Activated T-helper 2 cell treated with anti-CD3 and anti-CD28 coated beads, Interferon-gamma antibody, Interleukin-2, Interleukin-4, amounts not matched to agents 10 μg/mL and 5 μg/mL and 100 μg/mL, durations not matched to agents 14 hours and 24 hours and 36 hours (primary cell): ENCODE measurements at regions not wholly inside any gene's neighbourhood (a gene's known extent, or its start where the extent isn't known, plus 50 kb on each side); places are given as distances from the start of the nearest gene placed in this dataset.

Experiments
- DNase-seq: peaks from one replicate; pipeline ENCODE4 v3.0.0; 2021; ENCODE audit warnings: low spot score
- H3K27ac Mint-ChIP-seq: one replicate; pipeline ENCODE4 v1.8.0; 2021; ENCODE audit warnings: mixed read lengths
- H3K27me3 Mint-ChIP-seq: one replicate; pipeline ENCODE4 v1.8.0; 2021; ENCODE audit warnings: low read depth, mixed read lengths
- H3K36me3 Mint-ChIP-seq: one replicate; pipeline ENCODE4 v1.8.0; 2021; ENCODE audit warnings: low read depth, mixed read lengths
- H3K4me1 Mint-ChIP-seq: one replicate; pipeline ENCODE4 v1.8.0; 2021; ENCODE audit warnings: low read depth, mixed read lengths
- H3K4me3 Mint-ChIP-seq: one replicate; pipeline ENCODE4 v1.8.0; 2021; ENCODE audit warnings: low read depth, mild to moderate bottlenecking, moderate library complexity, mixed read lengths
- H3K9me3 Mint-ChIP-seq: one replicate; pipeline ENCODE4 v1.8.0; 2021; ENCODE audit warnings: mixed read lengths
- intact Hi-C: fragments of 100-400 bp; cut with micrococcal nuclease; formaldehyde crosslinking; loops from one replicate; pipeline ENCODE4 v1.15.1; 2023

DNA sequence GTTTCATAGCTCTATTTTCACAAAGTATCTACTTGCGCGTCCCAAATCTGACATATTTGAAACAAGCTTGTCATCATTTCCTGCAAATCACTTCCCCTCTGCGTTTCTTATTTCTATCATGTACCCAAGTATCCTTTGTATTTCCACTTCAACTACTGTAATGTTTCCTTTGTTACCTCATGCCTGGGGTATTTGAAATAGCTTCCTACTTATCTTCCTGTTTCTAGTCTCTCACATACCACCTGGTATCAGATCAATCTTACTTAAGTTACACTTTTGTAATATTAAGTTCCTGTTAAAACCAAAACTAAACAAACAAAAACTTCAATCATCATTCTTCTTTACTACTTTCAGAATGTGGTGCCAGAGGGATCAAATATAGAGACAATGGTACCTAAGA, 93.6 kb upstream of the SMAD1 start:
- Mint-ChIP-seq H3K27me3 (peaks cover 20% of the 10 kb centered on the region), H3K4me3 (no peak overlapping the region), H3K27ac (no peak overlapping the region), H3K4me1 (no peaks in the 10 kb centered on the region), H3K36me3 (no peaks in the 10 kb centered on the region), H3K9me3 (no peaks in the 10 kb centered on the region)
- DNase-seq, result no peak
- intact Hi-C loops, result no loop called here

DNA sequence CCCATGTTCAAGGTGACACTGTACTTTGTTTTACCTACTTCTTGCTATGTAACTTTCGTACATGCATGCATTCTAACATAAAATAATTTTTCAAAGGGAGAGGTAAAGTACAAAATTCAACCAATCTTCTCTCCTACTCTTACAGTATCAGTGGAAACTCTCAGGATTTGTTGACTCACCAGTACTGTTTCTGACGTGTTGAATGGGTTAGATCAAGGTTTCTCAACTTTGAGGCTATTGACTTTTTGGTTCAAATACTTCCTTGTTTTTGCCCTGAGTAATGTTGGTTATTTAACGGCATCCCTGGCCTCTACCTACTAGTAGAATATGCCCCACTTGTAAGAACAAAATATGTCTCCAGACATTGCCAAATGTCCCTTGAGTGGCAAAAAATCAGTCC, 94.6 kb upstream of the SMAD1 start:
- H3K27me3 Mint-ChIP-seq, result peaks cover 19% of the 10 kb centered on the region
- H3K9me3 Mint-ChIP-seq, result no peaks in the 10 kb centered on the region
- DNase-seq, result no peak
- intact Hi-C loops, result no loop called here
- no peaks in the 10 kb centered on the region for H3K4me1 Mint-ChIP-seq
- H3K27ac Mint-ChIP-seq, result no peak overlapping the region
- H3K36me3 Mint-ChIP-seq, result no peaks in the 10 kb centered on the region
- no peak overlapping the region for H3K4me3 Mint-ChIP-seq

DNA sequence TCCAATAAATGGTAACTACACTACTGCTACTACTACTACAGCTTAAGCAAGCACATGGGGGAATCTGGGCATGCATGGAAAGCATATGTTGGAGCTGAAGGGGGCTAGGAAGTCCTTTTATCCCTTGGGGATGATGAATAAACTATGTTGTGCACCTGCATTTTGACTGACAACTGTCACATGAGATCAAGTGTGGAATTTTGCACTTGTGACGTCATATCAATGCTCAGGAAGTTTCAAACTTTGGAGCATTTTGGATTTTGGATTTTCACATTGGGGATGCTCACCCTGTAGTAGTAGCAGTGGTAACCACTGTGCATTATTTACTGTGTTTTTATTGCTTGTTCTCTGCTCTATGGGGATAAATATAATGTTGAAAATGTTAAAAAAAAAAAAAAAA, 100.5 kb upstream of the SMAD1 start:
- H3K4me3 Mint-ChIP-seq, result no peak overlapping the region
- intact Hi-C loops, result no loop called here
- no peak for DNase-seq

DNA sequence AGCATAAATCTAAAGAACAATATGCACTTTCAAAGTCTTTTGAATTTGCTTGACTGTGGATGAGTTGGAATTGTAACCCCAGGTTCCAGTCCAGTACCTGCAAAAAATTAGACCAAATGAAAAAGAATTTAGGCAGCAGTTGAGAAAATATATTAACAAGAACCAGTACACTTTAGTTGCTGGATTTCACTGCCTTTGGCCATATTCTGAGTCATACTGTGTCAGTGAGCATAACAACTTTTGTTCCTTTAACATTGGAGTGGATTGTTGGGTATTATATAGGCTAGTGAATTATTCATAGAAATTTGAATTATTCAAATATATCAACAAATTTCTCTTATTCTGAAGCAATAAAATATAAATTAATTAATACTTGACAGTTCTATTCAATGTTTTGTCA, 101.5 kb upstream of the SMAD1 start:
- peaks cover 6% of the 10 kb centered on the region for H3K9me3 Mint-ChIP-seq
- H3K4me3 Mint-ChIP-seq, result no peak overlapping the region
- peaks cover 12% of the 10 kb centered on the region for H3K27me3 Mint-ChIP-seq
- no peaks in the 10 kb centered on the region for H3K36me3 Mint-ChIP-seq
- no peaks in the 10 kb centered on the region for H3K4me1 Mint-ChIP-seq
- no peak overlapping the region for H3K27ac Mint-ChIP-seq
- no peak for DNase-seq
- intact Hi-C loops, result no loop called here

More for the DNA sequence above, 100.5 kb upstream of the SMAD1 start:
- no peaks in the 10 kb centered on the region for H3K4me1 Mint-ChIP-seq
- no peaks in the 10 kb centered on the region for H3K36me3 Mint-ChIP-seq
- no peak overlapping the region for H3K27ac Mint-ChIP-seq
- H3K27me3 Mint-ChIP-seq, result peaks cover 15% of the 10 kb centered on the region
- no peaks in the 10 kb centered on the region for H3K9me3 Mint-ChIP-seq

DNA sequence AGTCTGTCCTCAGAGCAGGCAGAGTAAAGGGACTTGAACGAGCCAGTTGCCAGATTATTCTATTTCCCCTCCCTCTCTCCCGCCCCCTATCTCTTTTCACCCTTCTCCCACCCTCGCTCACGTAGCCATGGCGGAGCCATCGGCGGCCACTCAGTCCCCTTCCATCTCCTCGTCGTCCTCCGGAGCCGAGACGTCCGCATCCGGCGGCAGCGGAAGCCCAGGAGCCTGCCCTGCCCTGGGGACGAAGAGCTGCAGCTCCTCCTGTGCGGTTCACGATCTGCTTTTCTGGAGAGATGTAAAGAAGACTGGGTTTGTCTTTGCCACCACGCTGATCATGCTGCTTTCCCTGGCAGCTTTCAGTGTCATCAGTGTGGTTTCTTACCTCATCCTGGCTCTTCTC, 106.2 kb upstream of the SMAD1 start:
- Mint-ChIP-seq H3K4me3 (no peak overlapping the region), H3K9me3 (peaks cover 6% of the 10 kb centered on the region), H3K27me3 (no peaks in the 10 kb centered on the region), H3K27ac (no peak overlapping the region), H3K4me1 (no peaks in the 10 kb centered on the region), H3K36me3 (no peaks in the 10 kb centered on the region)
- intact Hi-C loops, result no loop called here
- DNase-seq, result no peak

DNA sequence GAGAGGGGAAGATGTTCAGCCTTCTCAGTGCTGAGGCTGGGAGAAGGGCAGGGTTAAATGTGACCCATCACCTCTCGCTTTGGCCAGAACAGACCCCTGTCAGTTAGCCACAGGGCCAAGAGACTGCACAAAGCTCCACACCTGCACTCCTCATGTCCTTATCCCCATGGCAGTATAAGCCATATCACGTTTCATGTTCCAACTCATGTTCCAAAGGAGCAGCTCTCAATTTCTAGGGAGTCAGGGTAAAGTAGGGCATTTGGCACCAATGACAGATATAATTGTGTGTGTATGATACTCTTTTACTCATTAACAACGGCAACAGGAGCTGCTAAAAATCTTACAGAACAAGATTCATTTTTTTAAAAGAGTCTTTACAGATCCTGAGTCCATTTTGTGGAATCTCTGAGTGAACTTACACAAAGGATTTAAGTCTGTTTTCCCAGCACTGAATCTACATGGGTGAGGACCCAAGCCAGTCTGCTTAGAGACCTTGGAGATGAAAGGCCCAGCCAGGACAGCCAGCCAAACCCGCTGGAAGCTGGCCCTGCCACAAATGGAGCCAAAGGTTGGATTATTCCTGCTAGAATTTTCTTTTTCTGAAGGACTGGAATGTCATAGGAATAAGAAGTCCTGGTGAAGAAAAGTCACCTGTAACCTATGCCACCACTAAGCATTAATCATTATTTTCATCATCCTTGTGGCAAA, 129.1 kb upstream of the SMAD1 start:
- H3K27me3 Mint-ChIP-seq, result peaks cover 2% of the 10 kb centered on the region
- H3K36me3 Mint-ChIP-seq, result no peaks in the 10 kb centered on the region
- intact Hi-C loops, result no loop called here
- H3K9me3 Mint-ChIP-seq, result no peaks in the 10 kb centered on the region
- H3K4me1 Mint-ChIP-seq, result no peaks in the 10 kb centered on the region
- no peak overlapping the region for H3K27ac Mint-ChIP-seq
- no peak overlapping the region for H3K4me3 Mint-ChIP-seq
- DNase-seq, result no peak

DNA sequence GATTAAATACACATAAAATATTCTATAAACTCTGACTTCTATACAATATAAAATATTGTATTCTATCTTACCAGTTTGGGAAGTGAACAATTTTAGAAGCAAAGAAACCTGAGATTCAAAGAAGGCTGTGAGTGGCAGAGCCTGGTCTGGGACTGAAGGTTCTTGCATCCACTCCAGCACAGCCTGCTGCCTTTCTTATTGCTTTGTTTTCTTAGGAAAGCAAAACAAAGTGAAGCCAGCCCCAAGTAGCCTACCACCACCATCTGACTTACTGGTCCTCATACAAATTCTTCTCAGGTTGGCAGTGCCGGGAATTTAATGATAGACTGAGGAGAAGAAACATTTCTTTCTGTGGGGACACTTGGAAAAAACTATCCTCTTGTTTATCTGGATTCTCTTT, 129.7 kb upstream of the SMAD1 start:
- no peaks in the 10 kb centered on the region for H3K36me3 Mint-ChIP-seq
- no peak overlapping the region for H3K27ac Mint-ChIP-seq
- H3K9me3 Mint-ChIP-seq, result no peaks in the 10 kb centered on the region
- no peak overlapping the region for H3K4me3 Mint-ChIP-seq
- intact Hi-C loops, result no loop called here
- peaks cover 2% of the 10 kb centered on the region for H3K27me3 Mint-ChIP-seq
- DNase-seq, result no peak
- no peaks in the 10 kb centered on the region for H3K4me1 Mint-ChIP-seq

DNA sequence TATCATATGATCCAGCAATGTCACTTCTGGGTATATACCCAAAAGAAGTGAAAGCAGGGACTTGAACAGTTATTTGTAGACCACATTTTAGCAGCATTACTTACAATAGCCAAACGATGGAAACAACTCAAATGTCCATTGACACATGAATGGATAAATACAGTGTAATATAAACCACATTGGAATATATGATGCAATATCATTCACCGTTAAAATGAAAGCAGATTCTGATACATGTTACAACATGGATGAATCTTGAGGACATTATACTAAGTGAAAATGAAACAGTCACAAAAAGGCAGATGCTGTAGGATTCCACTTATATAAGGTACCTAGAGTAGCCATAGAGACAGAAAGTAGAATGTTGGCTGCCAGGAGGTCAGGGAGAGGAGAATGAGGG, 130.5 kb upstream of the SMAD1 start:
- intact Hi-C loops, result no loop called here

DNA sequence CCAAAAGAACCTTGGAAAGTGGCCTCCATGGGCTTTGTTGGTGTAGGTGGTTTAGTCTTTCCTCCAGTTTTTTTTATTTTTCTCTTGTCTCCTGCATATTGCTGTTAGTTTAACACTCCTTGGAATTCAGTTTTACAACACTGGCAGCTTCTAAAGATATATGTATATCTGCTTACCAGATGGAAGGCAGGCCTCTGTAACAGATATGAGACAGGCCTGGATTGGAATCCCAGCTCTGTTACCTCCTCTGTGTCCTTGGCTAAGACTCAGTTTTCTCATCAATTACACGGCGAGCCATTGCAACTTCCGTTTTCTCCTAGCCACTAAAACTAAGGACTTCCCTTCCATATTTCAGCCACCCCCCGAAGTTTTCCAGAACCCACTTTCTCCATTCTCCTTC, 133.4 kb upstream of the SMAD1 start:
- no peak for DNase-seq
- H3K9me3 Mint-ChIP-seq, result no peaks in the 10 kb centered on the region
- no peaks in the 10 kb centered on the region for H3K36me3 Mint-ChIP-seq
- H3K4me1 Mint-ChIP-seq, result no peaks in the 10 kb centered on the region
- no peaks in the 10 kb centered on the region for H3K27me3 Mint-ChIP-seq
- H3K27ac Mint-ChIP-seq, result no peak overlapping the region
- H3K4me3 Mint-ChIP-seq, result no peak overlapping the region
- intact Hi-C loops, result no loop called here

More for the DNA sequence above, 130.5 kb upstream of the SMAD1 start:
- H3K27ac Mint-ChIP-seq, result no peak overlapping the region
- no peak for DNase-seq
- H3K4me1 Mint-ChIP-seq, result no peaks in the 10 kb centered on the region
- H3K36me3 Mint-ChIP-seq, result no peaks in the 10 kb centered on the region
- H3K9me3 Mint-ChIP-seq, result no peaks in the 10 kb centered on the region
- peaks cover 2% of the 10 kb centered on the region for H3K27me3 Mint-ChIP-seq
- H3K4me3 Mint-ChIP-seq, result no peak overlapping the region

DNA sequence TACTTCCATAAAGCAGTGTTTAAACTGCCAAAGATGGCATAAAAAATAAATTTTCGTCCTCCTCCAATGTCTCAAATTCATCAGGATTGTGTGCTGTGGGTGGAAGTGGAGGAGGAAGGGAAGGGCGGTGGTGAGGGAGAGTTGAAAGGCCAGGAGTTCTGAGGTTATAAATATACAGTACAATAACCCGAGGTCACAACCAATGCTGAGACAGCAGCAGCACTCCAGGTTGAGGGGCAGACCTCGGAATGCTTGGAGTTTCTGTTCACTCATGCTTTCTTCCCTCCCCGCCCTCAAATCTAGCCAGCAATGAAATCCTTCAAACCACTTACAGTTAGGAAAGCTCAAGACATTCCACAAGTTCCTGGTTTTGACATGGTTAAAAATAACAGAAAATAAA, 134.0 kb upstream of the SMAD1 start:
- intact Hi-C loops, result no loop called here
- H3K9me3 Mint-ChIP-seq, result no peaks in the 10 kb centered on the region
- H3K36me3 Mint-ChIP-seq, result no peaks in the 10 kb centered on the region
- H3K27me3 Mint-ChIP-seq, result no peaks in the 10 kb centered on the region
- H3K27ac Mint-ChIP-seq, result no peak overlapping the region
- no peaks in the 10 kb centered on the region for H3K4me1 Mint-ChIP-seq
- H3K4me3 Mint-ChIP-seq, result no peak overlapping the region
- DNase-seq, result no peak

DNA sequence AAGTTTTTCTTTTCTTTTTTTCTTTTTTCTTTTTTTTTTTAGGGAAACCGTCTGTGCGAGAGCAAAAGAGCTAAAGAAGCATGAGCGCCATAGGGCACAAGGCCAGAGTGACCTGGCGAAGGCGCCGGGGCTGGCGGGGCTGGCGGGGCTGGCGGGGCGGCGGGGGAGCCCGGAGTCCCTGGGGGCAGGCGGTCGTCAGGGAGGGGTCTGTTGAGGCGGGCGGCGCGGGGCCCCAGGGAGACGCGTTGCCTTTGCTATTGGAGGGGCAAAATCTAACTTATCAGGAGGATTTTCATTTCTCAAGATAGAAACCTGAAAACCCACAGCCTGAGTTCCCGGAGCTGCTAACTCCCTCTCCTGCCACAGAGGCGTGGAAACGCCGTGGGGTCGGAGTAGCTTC, 135.6 kb upstream of the SMAD1 start:
- no peak for DNase-seq
- Mint-ChIP-seq H3K36me3 (no peaks in the 10 kb centered on the region), H3K4me3 (no peak overlapping the region), H3K27me3 (no peaks in the 10 kb centered on the region), H3K9me3 (no peaks in the 10 kb centered on the region), H3K4me1 (no peaks in the 10 kb centered on the region), H3K27ac (no peak overlapping the region)
- intact Hi-C loops, result no loop called here

DNA sequence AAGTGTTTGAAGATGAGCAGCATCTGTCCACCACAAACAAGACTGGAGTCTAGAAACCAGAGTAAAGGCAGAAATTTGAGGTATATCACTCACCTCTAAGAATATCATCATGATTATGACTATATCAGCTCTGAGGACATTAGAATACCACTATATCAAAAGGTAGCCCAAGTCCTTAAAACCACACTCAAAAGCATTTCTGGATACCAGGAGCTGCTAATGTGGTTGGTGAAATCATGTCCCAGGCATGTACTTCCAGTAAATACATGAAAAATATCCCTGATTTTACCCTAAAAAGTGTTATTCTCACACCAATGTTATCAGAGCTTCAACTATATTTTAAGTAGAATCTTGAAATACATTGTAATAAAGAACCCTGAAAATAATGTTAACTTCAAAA, 136.3 kb upstream of the SMAD1 start:
- H3K27me3 Mint-ChIP-seq, result no peaks in the 10 kb centered on the region

DNA sequence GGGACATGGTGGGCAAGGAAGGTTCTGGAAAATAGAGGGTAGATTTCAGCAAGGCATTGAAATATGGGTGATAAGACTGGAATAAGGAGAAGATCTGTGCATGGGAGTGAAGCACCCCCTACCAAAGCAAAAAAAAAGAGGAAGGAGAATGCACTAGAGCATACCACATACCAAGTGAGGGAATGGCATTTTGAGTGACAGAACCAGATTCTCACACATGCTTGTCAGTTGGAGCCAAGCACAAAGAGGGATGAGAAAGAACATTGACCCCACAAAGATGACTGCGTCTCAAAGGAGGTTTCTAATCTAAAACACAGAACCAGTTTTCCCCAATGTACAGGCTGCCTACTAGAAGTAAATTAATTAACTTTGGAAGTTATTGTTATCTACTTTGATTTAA, 140.3 kb upstream of the SMAD1 start:
- Mint-ChIP-seq H3K36me3 (no peaks in the 10 kb centered on the region), H3K4me3 (no peak overlapping the region), H3K27me3 (peaks cover 7% of the 10 kb centered on the region), H3K9me3 (no peaks in the 10 kb centered on the region), H3K27ac (no peak overlapping the region), H3K4me1 (no peaks in the 10 kb centered on the region)
- DNase-seq, result no peak
- intact Hi-C loops, result no loop called here

More for the DNA sequence above, 136.3 kb upstream of the SMAD1 start:
- intact Hi-C loops, result no loop called here
- no peak for DNase-seq
- no peak overlapping the region for H3K27ac Mint-ChIP-seq
- no peaks in the 10 kb centered on the region for H3K4me1 Mint-ChIP-seq
- H3K9me3 Mint-ChIP-seq, result no peaks in the 10 kb centered on the region
- H3K36me3 Mint-ChIP-seq, result no peaks in the 10 kb centered on the region
- H3K4me3 Mint-ChIP-seq, result no peak overlapping the region
